ENCODE measurements at regions not wholly inside any gene's neighbourhood (a gene's known extent, or its start where the extent isn't known, plus 50 kb on each side); places are given as distances from the start of the nearest gene placed in this dataset.

DNA sequence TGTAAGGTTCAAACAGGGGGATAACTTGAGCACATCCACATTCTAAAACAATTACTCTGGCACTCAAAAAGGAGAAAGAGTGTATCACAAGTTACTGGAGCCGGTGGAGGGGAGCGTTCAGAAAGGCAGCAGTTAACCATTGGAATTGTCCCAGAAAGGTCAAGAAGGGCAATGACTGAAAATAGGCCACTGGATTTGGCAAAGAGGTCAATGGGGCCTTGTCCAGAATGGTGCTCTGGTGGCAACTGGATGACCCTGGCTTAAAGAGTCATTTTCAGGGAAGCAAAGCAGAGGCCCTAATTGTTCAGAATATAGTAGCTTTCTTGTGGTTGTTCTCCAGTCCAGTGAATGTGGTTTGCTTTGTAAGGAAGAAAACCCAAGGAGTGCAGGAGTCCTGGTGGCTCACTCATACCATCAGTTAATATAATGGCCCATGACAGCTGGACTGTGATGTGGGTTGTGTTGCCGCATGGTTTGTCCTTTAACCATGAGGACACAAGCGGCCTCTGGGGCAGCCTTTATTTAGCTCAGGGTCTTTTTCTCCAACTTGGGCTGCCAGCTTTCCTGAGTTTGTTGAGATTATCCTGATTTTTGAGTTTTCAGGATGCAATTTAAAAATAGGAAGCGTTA is 142.8 kb upstream of the PELI2 start:
- no peak overlapping the region for H3K4me2 ChIP-seq (ENCODE audit: insufficient read depth, low read length)
- TF ChIP-seq POLR2AphosphoS5 (IDR thresholded peaks at IDR 0.05; ENCODE audit: insufficient read depth, low read depth, low read length) (no peak), GATA2 (IDR thresholded peaks at IDR 0.05; ENCODE audit: insufficient read depth, insufficient read length, low read depth, low read length) (no peak), EZH2 (IDR thresholded peaks at IDR 0.05; ENCODE audit: borderline replicate concordance, low read depth, low read length, severe bottlenecking) (no peak), POLR2A (IDR thresholded peaks at IDR 0.05; ENCODE audit: low read depth, low read length) (no peak), MYC (IDR thresholded peaks at IDR 0.05; ENCODE audit: low read depth, low read length) (no peak), JUN (IDR thresholded peaks at IDR 0.05; ENCODE audit: borderline replicate concordance, insufficient read depth, insufficient read length, low read depth) (no peak), MAX (IDR thresholded peaks at IDR 0.05; ENCODE audit: insufficient read depth, insufficient read length) (no peak), FOS (IDR thresholded peaks at IDR 0.05; ENCODE audit: borderline replicate concordance, insufficient read depth, low read length) (no peak)
- TF ChIP-seq, protein P1, sequence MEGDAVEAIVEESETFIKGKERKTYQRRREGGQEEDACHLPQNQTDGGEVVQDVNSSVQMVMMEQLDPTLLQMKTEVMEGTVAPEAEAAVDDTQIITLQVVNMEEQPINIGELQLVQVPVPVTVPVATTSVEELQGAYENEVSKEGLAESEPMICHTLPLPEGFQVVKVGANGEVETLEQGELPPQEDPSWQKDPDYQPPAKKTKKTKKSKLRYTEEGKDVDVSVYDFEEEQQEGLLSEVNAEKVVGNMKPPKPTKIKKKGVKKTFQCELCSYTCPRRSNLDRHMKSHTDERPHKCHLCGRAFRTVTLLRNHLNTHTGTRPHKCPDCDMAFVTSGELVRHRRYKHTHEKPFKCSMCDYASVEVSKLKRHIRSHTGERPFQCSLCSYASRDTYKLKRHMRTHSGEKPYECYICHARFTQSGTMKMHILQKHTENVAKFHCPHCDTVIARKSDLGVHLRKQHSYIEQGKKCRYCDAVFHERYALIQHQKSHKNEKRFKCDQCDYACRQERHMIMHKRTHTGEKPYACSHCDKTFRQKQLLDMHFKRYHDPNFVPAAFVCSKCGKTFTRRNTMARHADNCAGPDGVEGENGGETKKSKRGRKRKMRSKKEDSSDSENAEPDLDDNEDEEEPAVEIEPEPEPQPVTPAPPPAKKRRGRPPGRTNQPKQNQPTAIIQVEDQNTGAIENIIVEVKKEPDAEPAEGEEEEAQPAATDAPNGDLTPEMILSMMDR (IDR thresholded peaks at IDR 0.05; ENCODE audit: extremely low read depth in 1 of 2, insufficient read depth in 1 of 2, low read depth in 1 of 2, low read length in 2 of 2), result no peak
- H3K79me2 ChIP-seq (ENCODE audit: control insufficient read depth, insufficient read depth, low read length), result no peaks in the 10 kb centered on the region
- H3K36me3 ChIP-seq (ENCODE audit: control insufficient read depth in 2 of 2, extremely low read depth in 1 of 2, insufficient read depth in 2 of 2, low read length in 2 of 2), result no peaks in the 10 kb centered on the region
- H3K4me1 ChIP-seq (ENCODE audit: control insufficient read depth, extremely low read depth, insufficient read depth, low read length), result no peaks in the 10 kb centered on the region
- no peak overlapping the region for H3K9ac ChIP-seq (replicated peaks; ENCODE audit: extremely low read depth, insufficient read depth, low read length)
- H3K4me3 ChIP-seq (replicated peaks in 1 of 3; ENCODE audit: insufficient read depth in 1 of 3, low read depth in 1 of 3, low read length in 3 of 3), result no peak overlapping the region
- no peaks in the 10 kb centered on the region for H3K9me3 ChIP-seq (replicated peaks; ENCODE audit: control insufficient read depth, insufficient read depth, low read length)
- POLR2A ChIA-PET, result no interaction called here
- DNase-seq (ENCODE audit: low read depth, low spot score), result no peak
- H3K27ac ChIP-seq (ENCODE audit: insufficient read depth, low read depth, low read length), result no peak overlapping the region
- intact Hi-C loops (cut with micrococcal nuclease), result no loop called here
- no peaks in the 10 kb centered on the region for H4K20me1 ChIP-seq (replicated peaks; ENCODE audit: control insufficient read depth, extremely low read depth, insufficient read depth, low read length)
- H2AFZ ChIP-seq (ENCODE audit: low read depth, low read length), result no peak overlapping the region
- no peaks in the 10 kb centered on the region for H3K9me1 ChIP-seq (replicated peaks; ENCODE audit: control insufficient read depth, extremely low read depth, insufficient read depth, low read length)
- BruUV-seq (replicated peaks), result no TSS peak
- no peak for FAIRE-seq
- CTCF ChIA-PET, result no interaction called here
- no peaks in the 10 kb centered on the region for H3K27me3 ChIP-seq (ENCODE audit: control insufficient read depth in 2 of 2, insufficient read depth in 2 of 2, low read length in 2 of 2)
- dilution Hi-C loops (cut with MboI; ENCODE audit: extremely low pct_ligation_motif_present, low sequenced_read_pairs), result no loop called here
